OCI-LY7 (cell line): ENCODE measurements at regions not wholly inside any gene's neighbourhood (a gene's known extent, or its start where the extent isn't known, plus 50 kb on each side); places are given as distances from the start of the nearest gene placed in this dataset.

Experiments
- EZH2phosphoT487 ChIP-seq: fragments of 200-600 bp; sonication (generic); IDR thresholded peaks from 2 replicates; pipeline ENCODE4 v1.6.1; 2018; ENCODE audit warnings: low read depth, borderline replicate concordance, mild to moderate bottlenecking, mixed run types, antibody characterized with exemption, low read length, moderate library complexity, mixed read lengths
- TF ChIP-seq, protein P1 (sequence below): fragments of 200-600 bp; sonication (generic); conservative IDR thresholded peaks from 2 replicates; pipeline ENCODE4 v1.5.1; 2014; ENCODE audit warnings: mild to moderate bottlenecking, antibody characterized with exemption, low read length, moderate library complexity, mixed read lengths

DNA sequence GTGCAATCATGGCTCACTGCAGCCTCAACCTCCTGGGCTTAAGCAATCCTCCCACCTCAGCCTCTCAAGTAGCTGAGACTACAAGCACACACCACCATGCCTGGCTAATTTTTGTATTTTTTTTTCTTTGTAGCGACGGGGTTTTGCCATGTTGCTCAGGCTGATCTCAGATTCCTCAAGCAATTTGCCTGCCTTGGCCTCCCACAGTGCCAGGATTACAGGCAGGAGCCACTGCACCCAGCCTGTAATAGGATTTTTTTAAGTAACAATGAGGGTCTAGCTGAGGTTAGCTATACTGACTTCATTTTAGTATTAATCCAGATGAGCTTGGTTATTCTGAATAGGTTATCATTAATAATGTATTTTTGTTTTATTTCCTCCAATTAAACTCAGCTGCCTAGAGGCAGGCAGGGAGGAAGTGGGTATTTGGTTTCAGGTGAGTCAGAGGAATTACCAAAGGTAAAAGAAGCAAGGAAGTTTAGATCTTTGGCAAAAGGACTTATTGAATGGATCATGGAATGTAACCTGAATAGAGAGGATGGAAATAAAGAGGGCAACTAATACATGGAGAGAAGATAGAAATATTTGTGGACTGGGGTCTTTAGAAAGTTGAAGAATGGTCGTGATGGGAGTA lies 1023.3 kb upstream of the TENM3 start:
- TF ChIP-seq, protein P1, sequence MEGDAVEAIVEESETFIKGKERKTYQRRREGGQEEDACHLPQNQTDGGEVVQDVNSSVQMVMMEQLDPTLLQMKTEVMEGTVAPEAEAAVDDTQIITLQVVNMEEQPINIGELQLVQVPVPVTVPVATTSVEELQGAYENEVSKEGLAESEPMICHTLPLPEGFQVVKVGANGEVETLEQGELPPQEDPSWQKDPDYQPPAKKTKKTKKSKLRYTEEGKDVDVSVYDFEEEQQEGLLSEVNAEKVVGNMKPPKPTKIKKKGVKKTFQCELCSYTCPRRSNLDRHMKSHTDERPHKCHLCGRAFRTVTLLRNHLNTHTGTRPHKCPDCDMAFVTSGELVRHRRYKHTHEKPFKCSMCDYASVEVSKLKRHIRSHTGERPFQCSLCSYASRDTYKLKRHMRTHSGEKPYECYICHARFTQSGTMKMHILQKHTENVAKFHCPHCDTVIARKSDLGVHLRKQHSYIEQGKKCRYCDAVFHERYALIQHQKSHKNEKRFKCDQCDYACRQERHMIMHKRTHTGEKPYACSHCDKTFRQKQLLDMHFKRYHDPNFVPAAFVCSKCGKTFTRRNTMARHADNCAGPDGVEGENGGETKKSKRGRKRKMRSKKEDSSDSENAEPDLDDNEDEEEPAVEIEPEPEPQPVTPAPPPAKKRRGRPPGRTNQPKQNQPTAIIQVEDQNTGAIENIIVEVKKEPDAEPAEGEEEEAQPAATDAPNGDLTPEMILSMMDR = no peak
- TF ChIP-seq EZH2phosphoT487 = no peak
